GM13976 (cell line): ENCODE measurements at regions not wholly inside any gene's neighbourhood (a gene's known extent, or its start where the extent isn't known, plus 50 kb on each side); places are given as distances from the start of the nearest gene placed in this dataset.

Source experiments
- DNase-seq: peaks from one replicate; pipeline ENCODE4 v3.0.0; 2012; ENCODE audit warnings: low spot score
- CTCF ChIP-seq: IDR thresholded peaks from 2 replicates; pipeline ENCODE4 v1.5.1; 2012; ENCODE audit warnings: borderline replicate concordance, mild to moderate bottlenecking; ENCODE audit not compliant: insufficient read depth; ENCODE audit errors: extremely low read depth, missing control alignments, control extremely low read depth
- in situ Hi-C: fragments of 300-500 bp; cut with MboI; formaldehyde crosslinking; loops from one replicate; pipeline ENCODE4 v1.12.0; 2022; ENCODE audit warnings: low sequenced_read_pairs, mixed read lengths, inconsistent platforms; ENCODE audit not compliant: unreplicated experiment

- no peak for TF ChIP-seq CTCF
- in situ Hi-C loops = no loop called here
Observed at GRCh38 chr13:47146991-47147811, 250.3 kb upstream of the HTR2A start.

GRCh38 chr13:47146136-47146535 is 249.3 kb upstream of the HTR2A start:
- no peak for TF ChIP-seq CTCF
- in situ Hi-C loops = no loop called here
- no peak for DNase-seq

More at GRCh38 chr13:47146991-47147811, 250.3 kb upstream of the HTR2A start:
- DNase-seq = peak; percentile 38

DNA sequence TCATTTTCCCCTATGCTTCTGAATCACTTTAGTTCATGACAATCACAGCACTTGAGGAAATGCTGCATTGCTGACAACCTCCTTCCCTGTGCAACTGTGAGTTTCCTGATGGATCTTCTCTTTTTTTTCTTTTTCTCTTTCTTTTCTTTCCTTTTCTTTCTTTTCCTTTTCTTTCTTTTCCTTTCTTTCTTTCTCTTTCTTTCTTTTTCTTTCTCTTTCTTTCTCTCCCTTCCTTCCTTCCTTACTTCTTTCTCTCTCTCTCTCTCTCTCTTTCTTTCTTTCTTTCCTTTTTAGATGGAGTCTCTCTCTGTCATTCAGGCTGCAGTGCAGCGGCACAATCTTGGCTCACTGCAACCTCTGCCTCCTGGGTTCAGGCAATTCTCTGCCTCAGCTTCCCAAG is 247.9 kb upstream of the HTR2A start:
- in situ Hi-C loops = no loop called here
- no peak for DNase-seq
- no peak for TF ChIP-seq CTCF

DNA sequence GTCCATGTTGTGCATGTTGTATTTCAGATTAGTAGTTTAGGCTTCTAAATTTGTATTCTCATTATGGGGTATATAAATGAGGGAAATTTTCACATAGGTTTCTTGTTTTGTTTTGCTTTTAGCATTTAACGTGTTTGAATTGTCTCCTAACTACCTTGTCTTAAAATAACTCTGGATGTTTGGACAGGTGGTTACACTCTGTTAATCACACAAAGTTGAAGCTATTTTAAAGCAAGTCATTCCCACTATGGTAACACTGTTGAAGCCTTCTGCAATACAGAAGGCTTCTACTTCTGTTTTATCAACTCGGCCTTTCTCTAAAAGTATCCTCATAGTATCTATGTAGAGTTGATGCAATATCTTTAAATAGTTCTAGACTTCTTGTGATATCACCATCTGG is 245.3 kb upstream of the HTR2A start:
- no peak for DNase-seq
- in situ Hi-C loops = no loop called here

GRCh38 chr13:47139519-47139918 is 242.7 kb upstream of the HTR2A start:
- no peak for DNase-seq
- TF ChIP-seq CTCF = no peak
- in situ Hi-C loops = no loop called here

More for the DNA sequence above, 245.3 kb upstream of the HTR2A start:
- no peak for TF ChIP-seq CTCF

GRCh38 chr13:47136504-47136941 is 239.7 kb upstream of the HTR2A start:
- no peak for DNase-seq
- no peak for TF ChIP-seq CTCF
- in situ Hi-C loops = no loop called here
